Cardiac fibroblast (primary cell): ENCODE measurements at regions not wholly inside any gene's neighbourhood (a gene's known extent, or its start where the extent isn't known, plus 50 kb on each side); places are given as distances from the start of the nearest gene placed in this dataset.
A peak's percentile ranks its signal among the peaks of the same experiment; 100 is the strongest.

ENCODE experiments used
- DNase-seq, 2 donors: peaks; one replicate each; pipeline versions ENCODE4 v3.0.0 to v3.0.0-alpha.2; 2010; ENCODE audit warnings: low read depth in 2 of 2
- H3K4me3 ChIP-seq, 2 donors: replicated peaks in 1 of 2; 1 replicate in 1 of 2; 2 replicates in 1 of 2; pipeline ENCODE4 v1.5.1; 2011; ENCODE audit warnings: low read depth in 2 of 2, low read length in 2 of 2, mild to moderate bottlenecking in 2 of 2, moderate library complexity in 1 of 2
- CTCF ChIP-seq: IDR thresholded peaks from one replicate; pipeline ENCODE4 v1.5.1; 2011; ENCODE audit warnings: low read depth, mild to moderate bottlenecking, low read length, inconsistent platforms

- H3K4me3 ChIP-seq, result no peak overlapping the region
- DNase-seq, result no peak
- TF ChIP-seq CTCF, result no peak
Measured at GRCh38 chr14:71583194-71583593, 349.0 kb upstream of the RGS6 start.

GRCh38 chr14:71583705-71584104 lies 348.5 kb upstream of the RGS6 start:
- H3K4me3 ChIP-seq, result no peak overlapping the region
- no peak for TF ChIP-seq CTCF
- no peak for DNase-seq

- no peak for DNase-seq
- no peak for TF ChIP-seq CTCF
- H3K4me3 ChIP-seq, result no peak overlapping the region
Measured at GRCh38 chr14:71585361-71585760, 346.9 kb upstream of the RGS6 start.

GRCh38 chr14:71586131-71586897 lies 345.9 kb upstream of the RGS6 start:
- peak; percentile 63 to 67 for DNase-seq
- no peak for TF ChIP-seq CTCF
- H3K4me3 ChIP-seq, result peak overlapping the region; percentile 6 to 35

- DNase-seq, result peak; percentile 42 to 88
- no peak overlapping the region for H3K4me3 ChIP-seq
- TF ChIP-seq CTCF, result no peak
Measured at GRCh38 chr14:71588028-71588427, 344.2 kb upstream of the RGS6 start.

- no peak for TF ChIP-seq CTCF
- H3K4me3 ChIP-seq, result no peak overlapping the region
- DNase-seq, result no peak
Measured at GRCh38 chr14:71588576-71589215, 343.5 kb upstream of the RGS6 start.
